Fibroblast of lung (primary cell): ENCODE measurements at regions not wholly inside any gene's neighbourhood (a gene's known extent, or its start where the extent isn't known, plus 50 kb on each side); places are given as distances from the start of the nearest gene placed in this dataset.

ENCODE experiments used
- DNase-seq, 2 donors: peaks; one replicate each; pipeline versions ENCODE4 v3.0.0 to v3.0.0-alpha.2; 2010; ENCODE audit warnings: low read depth in 2 of 2
- H2AFZ ChIP-seq: 2 replicates; pipeline ENCODE4 v1.5.1; 2012; ENCODE audit warnings: low read length, control low read depth, inconsistent platforms
- H3K27ac ChIP-seq: 2 replicates; pipeline ENCODE4 v1.5.1; 2011; ENCODE audit warnings: low read length, control low read depth; ENCODE audit not compliant: insufficient read depth
- H3K27me3 ChIP-seq: 2 replicates; pipeline ENCODE4 v1.5.1; 2011; ENCODE audit warnings: mild to moderate bottlenecking, low read length; ENCODE audit not compliant: control insufficient read depth, insufficient read depth
- H3K36me3 ChIP-seq: 2 replicates; pipeline ENCODE4 v1.5.1; 2011; ENCODE audit warnings: low read length; ENCODE audit not compliant: control insufficient read depth, insufficient read depth
- H3K4me1 ChIP-seq: 2 replicates; pipeline ENCODE4 v1.5.1; 2011; ENCODE audit warnings: low read length; ENCODE audit not compliant: control insufficient read depth, insufficient read depth; ENCODE audit errors: extremely low read depth
- H3K4me2 ChIP-seq: 2 replicates; pipeline ENCODE4 v1.5.1; 2011; ENCODE audit warnings: low read length, control low read depth; ENCODE audit not compliant: insufficient read depth; ENCODE audit errors: extremely low read depth
- H3K4me3 ChIP-seq, 4 experiments: fragments of 200-600 bp in 1 of 4; sonication (generic) in 1 of 4; replicated peaks in 1 of 4; 2 replicates each; pipeline ENCODE4 v1.5.1; 2011 to 2016; ENCODE audit warnings: low read length in 4 of 4, low read depth in 3 of 4, mild to moderate bottlenecking in 3 of 4, control low read depth in 2 of 4, inconsistent platforms in 1 of 4, mixed read lengths in 1 of 4; ENCODE audit not compliant: insufficient read depth in 1 of 4; ENCODE audit errors: control extremely low read depth in 1 of 4
- H3K79me2 ChIP-seq: 2 replicates; pipeline ENCODE4 v1.5.1; 2012; ENCODE audit warnings: mild to moderate bottlenecking, low read length, inconsistent platforms; ENCODE audit not compliant: control insufficient read depth, insufficient read depth
- H3K9ac ChIP-seq: 2 replicates; pipeline ENCODE4 v1.5.1; 2011; ENCODE audit warnings: mild to moderate bottlenecking, low read length, control low read depth; ENCODE audit not compliant: insufficient read depth
- H3K9me3 ChIP-seq: 2 replicates; pipeline ENCODE4 v1.5.1; 2012; ENCODE audit warnings: low read depth, low read length; ENCODE audit not compliant: control insufficient read depth, insufficient read depth
- H4K20me1 ChIP-seq: 2 replicates; pipeline ENCODE4 v1.5.1; 2011; ENCODE audit warnings: low read length; ENCODE audit not compliant: control insufficient read depth, insufficient read depth; ENCODE audit errors: extremely low read depth
- EZH2 ChIP-seq: IDR thresholded peaks from 2 replicates; pipeline ENCODE4 v1.5.1; 2012; ENCODE audit warnings: low read length, control low read depth, mild to moderate bottlenecking; ENCODE audit errors: missing control alignments
- TF ChIP-seq, protein P1 (sequence below), 2 donors: IDR thresholded peaks in 1 of 2; conservative IDR thresholded peaks in 1 of 2; 1 replicate in 1 of 2; 2 replicates in 1 of 2; pipeline ENCODE4 v1.5.1; 2011 to 2012; ENCODE audit warnings: low read length in 2 of 2, control low read depth in 1 of 2, inconsistent platforms in 1 of 2, low read depth in 1 of 2, mild to moderate bottlenecking in 1 of 2

DNA sequence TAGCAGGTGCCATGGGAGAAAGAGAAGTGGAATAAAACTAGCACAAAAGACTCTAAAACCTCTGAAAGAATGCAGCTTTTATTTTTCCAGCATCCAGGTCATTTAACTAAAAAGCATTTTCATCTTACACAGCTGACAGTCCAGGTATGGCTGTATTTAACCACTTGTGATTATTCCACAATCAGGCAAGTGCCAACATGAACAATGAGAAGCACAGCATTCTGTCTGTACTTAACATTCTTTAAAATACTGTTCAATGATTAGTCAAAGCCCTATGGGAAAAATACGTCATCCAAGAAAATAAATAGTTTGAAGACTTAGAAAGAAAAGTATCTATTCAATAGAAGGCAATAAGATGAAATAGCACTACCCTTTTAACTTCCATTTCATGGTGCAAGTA lies 246.9 kb downstream of the LIG4 start:
- Histone ChIP-seq H2AFZ (no peak overlapping the region), H3K9me3 (no peaks in the 10 kb centered on the region), H3K36me3 (no peaks in the 10 kb centered on the region), H3K27me3 (no peaks in the 10 kb centered on the region), H3K79me2 (no peaks in the 10 kb centered on the region), H3K27ac (no peak overlapping the region), H3K4me2 (no peak overlapping the region), H3K4me3 (no peak overlapping the region), H3K4me1 (no peaks in the 10 kb centered on the region), H3K9ac (no peak overlapping the region), H4K20me1 (no peaks in the 10 kb centered on the region)
- no peak for DNase-seq
- TF ChIP-seq, protein P1, sequence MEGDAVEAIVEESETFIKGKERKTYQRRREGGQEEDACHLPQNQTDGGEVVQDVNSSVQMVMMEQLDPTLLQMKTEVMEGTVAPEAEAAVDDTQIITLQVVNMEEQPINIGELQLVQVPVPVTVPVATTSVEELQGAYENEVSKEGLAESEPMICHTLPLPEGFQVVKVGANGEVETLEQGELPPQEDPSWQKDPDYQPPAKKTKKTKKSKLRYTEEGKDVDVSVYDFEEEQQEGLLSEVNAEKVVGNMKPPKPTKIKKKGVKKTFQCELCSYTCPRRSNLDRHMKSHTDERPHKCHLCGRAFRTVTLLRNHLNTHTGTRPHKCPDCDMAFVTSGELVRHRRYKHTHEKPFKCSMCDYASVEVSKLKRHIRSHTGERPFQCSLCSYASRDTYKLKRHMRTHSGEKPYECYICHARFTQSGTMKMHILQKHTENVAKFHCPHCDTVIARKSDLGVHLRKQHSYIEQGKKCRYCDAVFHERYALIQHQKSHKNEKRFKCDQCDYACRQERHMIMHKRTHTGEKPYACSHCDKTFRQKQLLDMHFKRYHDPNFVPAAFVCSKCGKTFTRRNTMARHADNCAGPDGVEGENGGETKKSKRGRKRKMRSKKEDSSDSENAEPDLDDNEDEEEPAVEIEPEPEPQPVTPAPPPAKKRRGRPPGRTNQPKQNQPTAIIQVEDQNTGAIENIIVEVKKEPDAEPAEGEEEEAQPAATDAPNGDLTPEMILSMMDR (conservative IDR thresholded peaks at IDR 0.05 in 1 of 2, IDR thresholded peaks at IDR 0.05 in 1 of 2; ENCODE audit: low read depth in 1 of 2, low read length in 2 of 2), result no peak
- no peak for TF ChIP-seq EZH2

DNA sequence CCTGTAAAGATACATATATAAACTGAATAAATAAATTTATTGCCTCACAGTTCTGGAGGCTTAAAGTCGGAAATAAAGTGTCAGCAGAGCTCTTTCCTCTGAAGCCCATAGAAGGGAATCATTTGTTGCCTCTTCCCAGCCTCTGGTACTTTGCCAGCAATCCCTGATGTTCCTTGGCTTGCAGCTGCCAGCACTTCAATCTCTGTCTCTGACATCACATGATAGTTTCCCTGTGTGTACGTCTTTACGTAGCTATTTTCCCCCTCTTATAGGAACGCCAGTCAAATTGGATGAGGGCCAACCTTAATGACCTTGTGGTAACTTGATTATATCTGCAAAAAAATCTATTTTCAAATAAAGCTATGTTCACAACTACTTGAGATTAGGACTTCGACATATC lies 250.9 kb downstream of the LIG4 start:
- Histone ChIP-seq H3K4me3 (no peak overlapping the region), H2AFZ (no peak overlapping the region), H4K20me1 (no peaks in the 10 kb centered on the region), H3K9me3 (no peaks in the 10 kb centered on the region), H3K27ac (no peak overlapping the region), H3K79me2 (no peaks in the 10 kb centered on the region), H3K9ac (no peak overlapping the region), H3K27me3 (no peaks in the 10 kb centered on the region), H3K4me1 (no peaks in the 10 kb centered on the region), H3K36me3 (no peaks in the 10 kb centered on the region), H3K4me2 (no peak overlapping the region)
- TF ChIP-seq, protein P1 (conservative IDR thresholded peaks at IDR 0.05 in 1 of 2, IDR thresholded peaks at IDR 0.05 in 1 of 2; ENCODE audit: low read depth in 1 of 2, low read length in 2 of 2), result no peak
- no peak for TF ChIP-seq EZH2
- DNase-seq, result peak in 1 of 2 donors; percentile 17

DNA sequence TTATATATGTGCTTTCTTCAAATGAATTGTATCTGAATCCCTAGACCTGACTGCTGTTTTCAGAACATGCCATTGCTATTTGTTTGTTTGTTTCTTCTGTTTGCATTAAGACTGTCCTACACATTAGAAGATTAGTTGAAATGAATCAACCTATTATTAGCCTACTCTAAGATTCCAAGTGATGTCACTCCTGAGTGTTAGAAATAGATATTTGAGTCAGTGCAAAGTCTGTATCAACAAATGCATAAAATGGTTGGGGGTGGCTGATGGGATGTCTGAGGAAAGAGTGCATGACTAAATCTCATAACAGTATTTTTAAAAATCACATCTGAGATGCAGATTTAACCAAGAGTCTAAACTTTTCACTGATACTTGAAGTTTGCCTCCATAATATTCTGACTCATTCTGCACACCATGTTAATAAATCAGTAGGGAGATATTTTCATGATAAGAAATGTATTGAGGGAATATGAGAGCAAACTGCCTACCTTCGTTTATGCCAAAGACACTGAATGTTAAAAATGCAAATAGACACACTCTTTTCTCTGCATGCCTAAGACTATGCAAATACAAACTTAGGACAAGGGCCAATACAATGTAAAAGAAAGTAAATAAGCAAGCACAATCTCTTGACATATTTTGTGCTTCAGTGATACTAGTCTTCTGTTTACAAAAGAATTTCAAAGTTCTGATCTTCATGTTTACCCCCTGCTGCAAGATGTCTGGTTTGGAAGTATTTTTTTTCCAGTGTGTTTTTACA lies 253.3 kb downstream of the LIG4 start:
- DNase-seq, result no peak
- TF ChIP-seq, protein P1 (conservative IDR thresholded peaks at IDR 0.05 in 1 of 2, IDR thresholded peaks at IDR 0.05 in 1 of 2; ENCODE audit: low read depth in 1 of 2, low read length in 2 of 2), result no peak
- no peak for TF ChIP-seq EZH2
- Histone ChIP-seq H3K27ac (no peak overlapping the region), H3K27me3 (no peaks in the 10 kb centered on the region), H3K4me2 (no peak overlapping the region), H3K4me3 (no peak overlapping the region), H3K36me3 (no peaks in the 10 kb centered on the region), H3K4me1 (no peaks in the 10 kb centered on the region), H4K20me1 (no peaks in the 10 kb centered on the region), H2AFZ (no peak overlapping the region), H3K9me3 (no peaks in the 10 kb centered on the region), H3K9ac (no peak overlapping the region), H3K79me2 (no peaks in the 10 kb centered on the region)
